NCI-H748 (cell line): ENCODE measurements at regions not wholly inside any gene's neighbourhood (a gene's known extent, or its start where the extent isn't known, plus 50 kb on each side); places are given as distances from the start of the nearest gene placed in this dataset.

Source experiments
- DNase-seq: peaks from one replicate; lab custom pipeline; 2025; ENCODE audit not compliant: unreplicated experiment; lab: John Stamatoyannopoulos, UW

- DNase-seq, result no peak
Observed at GRCh38 chr9:115599898-115600297, 481.9 kb upstream of the TNC start.

DNA sequence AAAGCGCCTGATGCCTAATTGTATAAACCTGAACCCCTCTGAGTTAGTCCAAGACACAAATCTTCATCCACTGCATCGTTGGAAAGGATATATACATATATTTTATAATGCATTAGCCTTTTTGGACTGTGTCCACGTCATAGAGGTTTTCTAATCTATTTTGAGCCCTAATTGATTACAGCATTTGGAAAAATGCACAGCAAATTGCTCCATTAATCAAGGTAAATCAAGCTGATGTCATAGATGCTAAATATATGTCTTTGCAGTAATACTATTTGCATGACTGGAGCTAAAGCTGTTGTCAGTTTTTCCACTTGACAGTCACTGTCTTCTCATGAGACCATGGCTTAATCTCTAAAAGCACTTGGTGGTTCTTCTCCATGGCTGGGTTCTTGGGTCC is 483.5 kb upstream of the TNC start:
- no peak for DNase-seq

- no peak for DNase-seq
Observed at GRCh38 chr9:115604831-115605483, 487.0 kb upstream of the TNC start.

GRCh38 chr9:115606838-115607237 is 488.9 kb upstream of the TNC start:
- no peak for DNase-seq

DNA sequence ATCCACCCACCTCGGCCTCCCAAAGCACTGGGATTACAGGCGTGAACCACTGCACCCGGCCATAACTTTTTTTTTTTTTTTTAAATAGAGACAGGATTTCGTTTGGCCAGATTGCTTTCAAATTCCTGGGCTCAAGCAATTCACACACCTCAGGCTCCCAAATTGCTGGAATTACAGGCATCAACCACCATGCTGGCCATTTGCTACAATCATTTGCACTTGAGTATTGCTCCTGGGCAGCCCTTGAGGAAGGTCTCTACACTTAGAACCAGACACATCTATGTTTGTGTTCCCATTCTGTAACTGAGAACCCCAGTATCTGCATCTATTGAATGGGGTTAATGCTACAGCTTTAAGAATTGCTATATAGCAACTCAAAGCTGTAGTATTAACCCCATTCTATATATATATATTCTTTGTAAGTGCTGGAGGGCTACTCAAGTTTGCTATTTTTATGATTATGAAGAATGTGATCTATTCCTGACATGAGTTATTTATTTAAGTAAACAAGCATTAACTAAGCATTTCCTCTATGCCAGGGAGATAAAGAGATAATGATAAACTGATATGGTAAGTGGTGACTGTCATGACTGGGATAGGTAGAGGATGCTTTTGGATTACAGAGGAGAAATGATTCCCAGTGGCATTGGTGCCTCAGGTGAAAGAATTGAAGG is 496.5 kb upstream of the TNC start:
- DNase-seq, result no peak

GRCh38 chr9:115615000-115615401 is 497.0 kb upstream of the TNC start:
- DNase-seq, result no peak

DNA sequence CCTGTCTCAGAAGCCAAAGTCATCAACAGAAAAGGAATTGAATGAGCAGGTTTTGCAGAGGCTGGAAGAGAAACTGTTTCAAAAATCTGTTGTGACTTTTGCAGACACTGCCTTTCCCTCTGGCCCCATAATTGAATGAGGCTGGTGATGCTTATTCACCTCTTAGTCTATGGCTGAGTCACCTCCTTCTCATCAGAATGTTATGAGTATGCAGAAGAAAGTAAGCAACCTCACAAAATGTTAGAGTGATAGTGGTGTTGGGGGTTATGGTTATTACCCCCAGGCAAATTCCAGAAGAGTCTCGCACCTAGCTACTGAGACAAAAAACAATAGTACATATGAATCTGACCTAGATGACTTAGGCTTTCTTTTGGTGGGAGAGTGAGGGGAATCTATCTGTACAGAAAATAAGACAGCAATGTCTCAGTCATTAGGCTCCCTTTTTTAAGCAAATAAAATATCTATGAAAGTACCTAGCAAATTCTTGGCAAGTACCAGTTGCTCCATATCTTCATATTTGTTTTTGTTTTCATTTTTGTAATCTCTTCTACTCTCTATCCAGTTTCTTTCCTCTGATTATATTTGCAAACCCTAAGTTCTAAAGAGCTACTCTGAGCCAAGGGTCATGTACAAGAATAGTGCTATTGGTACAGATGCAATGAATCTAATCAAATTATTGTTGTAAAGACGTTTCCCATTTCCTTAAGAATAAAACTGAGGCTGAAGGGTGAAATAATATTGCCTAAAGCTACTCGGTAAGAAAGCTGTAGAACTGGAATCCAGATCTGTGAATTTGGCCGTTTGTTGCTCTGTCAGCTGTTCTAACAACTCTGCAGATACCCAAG is 498.1 kb upstream of the TNC start:
- no peak for DNase-seq

DNA sequence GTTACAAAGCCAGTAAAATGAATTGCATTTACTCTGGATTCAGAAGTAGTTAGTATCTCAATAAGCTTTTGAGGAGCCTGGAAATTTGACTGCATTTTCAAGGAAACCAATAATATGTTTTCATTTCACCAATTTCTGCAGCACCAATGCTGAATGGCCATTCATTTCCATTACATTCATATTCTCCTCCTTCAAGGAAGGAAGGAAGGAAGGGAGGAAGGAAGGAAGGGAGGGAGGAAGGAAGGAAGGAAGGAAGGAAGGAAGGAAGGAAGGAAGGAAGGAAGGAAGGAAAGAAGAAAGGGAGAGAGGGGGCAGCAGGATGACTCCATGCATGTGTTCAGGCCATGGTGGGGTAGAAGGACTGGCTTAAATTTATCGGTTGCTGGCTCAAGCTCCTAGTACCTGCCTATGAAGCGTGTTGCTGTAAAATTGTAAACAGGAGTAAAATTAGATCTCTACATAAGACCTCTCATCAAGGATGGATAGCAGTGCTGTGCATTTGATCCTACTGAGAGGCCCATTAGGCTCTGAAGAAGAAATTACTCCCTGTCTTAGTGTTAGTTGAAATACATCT is 498.8 kb upstream of the TNC start:
- no peak for DNase-seq

DNA sequence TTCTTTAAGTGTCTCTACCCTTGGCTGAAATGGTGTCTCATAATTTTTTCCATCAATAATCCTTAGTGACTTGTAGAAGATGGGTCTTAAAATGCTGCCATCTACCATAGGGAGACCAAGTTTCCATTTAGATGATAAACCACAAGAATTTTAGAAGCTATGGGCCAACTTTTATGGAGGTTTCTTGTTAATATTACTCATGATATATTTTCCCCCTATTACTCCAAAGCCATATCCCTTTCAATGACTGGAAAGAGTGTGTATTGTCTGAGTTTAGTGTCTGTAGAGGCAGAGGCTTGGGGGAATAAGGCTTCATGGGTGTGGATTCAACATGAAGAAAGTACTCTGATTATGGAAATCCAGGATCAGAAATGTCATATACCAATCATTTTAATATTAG is 507.3 kb upstream of the TNC start:
- no peak for DNase-seq

GRCh38 chr9:115625954-115626353 is 508.0 kb upstream of the TNC start:
- DNase-seq, result no peak

GRCh38 chr9:115627511-115627910 is 509.6 kb upstream of the TNC start:
- DNase-seq, result no peak

GRCh38 chr9:115628426-115628825 is 510.5 kb upstream of the TNC start:
- DNase-seq, result no peak

DNA sequence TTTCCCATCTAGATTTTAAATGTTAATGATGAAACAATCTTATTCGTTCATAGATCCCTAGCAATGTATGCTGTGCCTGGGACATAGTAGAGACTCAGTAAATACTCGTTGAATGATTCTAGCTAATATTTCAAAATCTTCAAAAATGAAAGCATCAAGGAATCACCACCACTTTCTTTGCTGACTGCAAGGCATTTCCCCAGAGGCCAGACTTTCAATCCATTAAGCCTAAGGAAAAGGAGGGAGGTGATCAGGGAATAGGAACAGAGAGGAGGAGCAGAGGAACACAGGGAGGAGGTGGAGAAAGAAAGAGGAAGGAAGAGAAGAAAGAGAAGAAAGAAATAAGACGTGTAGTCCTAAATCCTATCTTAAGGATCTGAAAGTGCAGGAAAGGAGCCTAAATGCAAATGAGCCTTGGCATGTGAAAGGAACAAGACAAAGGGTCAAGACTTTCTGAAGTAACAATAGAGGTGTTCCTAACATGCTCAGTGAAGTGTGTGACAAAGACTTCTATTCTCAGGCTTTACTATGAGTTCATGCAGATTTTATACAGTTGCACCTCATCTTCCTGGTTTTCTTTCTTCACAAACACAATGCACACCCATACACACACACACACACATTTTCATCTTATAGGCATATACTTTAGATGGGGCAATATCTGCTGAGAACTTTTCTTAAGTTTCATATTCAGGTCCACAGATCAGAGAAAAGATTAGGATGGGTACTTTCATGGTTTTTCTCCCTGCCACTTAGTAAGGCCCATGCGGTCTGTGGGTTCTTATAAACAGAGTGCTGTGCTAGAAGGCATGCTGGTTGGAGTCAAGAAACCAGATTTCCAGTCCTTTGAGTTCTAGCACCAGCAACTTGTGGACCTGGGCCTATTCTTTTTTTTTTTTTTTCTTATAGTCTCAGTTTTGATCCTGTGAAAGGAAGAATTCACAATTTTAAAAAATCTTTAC is 512.2 kb upstream of the TNC start:
- DNase-seq, result no peak

DNA sequence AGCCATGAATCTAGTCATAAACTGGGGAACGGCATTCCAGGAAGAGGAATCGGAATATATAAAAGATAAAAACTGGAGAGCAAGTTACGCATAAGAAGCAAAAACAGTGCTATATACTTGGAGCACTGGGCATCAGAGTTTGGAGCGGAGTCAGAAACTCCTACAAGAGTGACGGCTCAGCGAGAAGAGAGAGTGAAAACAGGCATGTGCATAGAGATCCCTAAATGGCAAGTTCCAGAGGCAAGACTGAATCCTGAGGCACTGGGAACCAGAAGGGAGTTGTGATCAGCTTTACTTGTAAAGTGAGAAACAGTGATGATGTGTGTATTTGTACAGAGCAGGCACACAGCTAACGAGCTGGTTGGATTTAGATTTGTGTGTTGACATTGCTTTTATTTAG is 514.4 kb upstream of the TNC start:
- DNase-seq, result no peak

- no peak for DNase-seq
Observed at GRCh38 chr9:115633104-115633503, 515.1 kb upstream of the TNC start.

- DNase-seq, result no peak
Observed at GRCh38 chr9:115635680-115636383, 517.8 kb upstream of the PAPPA start.

GRCh38 chr9:115636596-115636995 is 517.0 kb upstream of the PAPPA start:
- DNase-seq, result no peak

- DNase-seq, result no peak
Observed at GRCh38 chr9:115637661-115638060, 515.9 kb upstream of the PAPPA start.

GRCh38 chr9:115640887-115641286 is 512.7 kb upstream of the PAPPA start:
- no peak for DNase-seq

GRCh38 chr9:115642285-115642684 is 511.3 kb upstream of the PAPPA start:
- no peak for DNase-seq
